G401.6 (cell line): ENCODE measurements at regions not wholly inside any gene's neighbourhood (a gene's known extent, or its start where the extent isn't known, plus 50 kb on each side); places are given as distances from the start of the nearest gene placed in this dataset.
A peak's percentile ranks its signal among the peaks of the same experiment; 100 is the strongest.
"Not testable (repeated sequence)": the region's sequence is repeated elsewhere in the genome, so short reads cannot be mapped to it uniquely, and the experiment has no call there.

Source experiments
- FAIRE-seq: peaks from 2 replicates; lab custom pipeline; 2012; peaks lifted over from hg19 to GRCh38; lab: Jason Lieb, UNC

DNA sequence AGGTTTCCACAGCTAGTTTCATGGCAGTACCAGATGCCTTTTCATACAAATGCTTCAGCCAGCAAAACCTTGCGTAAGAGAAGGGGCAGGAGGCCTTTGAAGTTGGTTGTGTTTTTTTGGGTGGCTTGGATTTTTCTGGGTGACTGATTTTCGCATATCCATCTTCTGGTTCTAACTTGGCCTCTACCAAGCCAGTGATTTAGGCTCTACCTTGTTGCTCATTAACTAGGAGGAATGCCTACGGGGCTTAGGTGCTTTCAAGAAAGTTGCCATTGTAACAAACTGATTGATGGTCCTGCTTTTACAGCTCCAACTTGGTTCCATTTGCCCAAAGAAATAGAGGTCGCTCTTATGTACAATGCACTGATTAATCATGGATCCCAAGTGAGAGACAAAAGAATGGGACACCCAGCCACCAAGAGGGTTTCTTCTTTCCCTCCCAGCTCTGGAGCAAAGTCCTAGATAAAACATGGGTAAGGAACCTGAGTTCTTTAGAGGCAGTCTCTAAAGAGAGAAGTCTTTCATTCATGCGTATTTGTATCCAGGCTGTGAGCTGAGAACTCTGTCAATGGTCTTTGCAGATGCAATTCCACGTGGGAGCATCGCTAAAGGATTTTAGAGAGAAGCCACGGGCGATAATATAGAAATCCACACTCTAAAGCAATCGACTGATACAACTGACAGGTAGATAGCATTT lies 92.1 kb upstream of the FGFR2 start:
- FAIRE-seq: peak; percentile 34

DNA sequence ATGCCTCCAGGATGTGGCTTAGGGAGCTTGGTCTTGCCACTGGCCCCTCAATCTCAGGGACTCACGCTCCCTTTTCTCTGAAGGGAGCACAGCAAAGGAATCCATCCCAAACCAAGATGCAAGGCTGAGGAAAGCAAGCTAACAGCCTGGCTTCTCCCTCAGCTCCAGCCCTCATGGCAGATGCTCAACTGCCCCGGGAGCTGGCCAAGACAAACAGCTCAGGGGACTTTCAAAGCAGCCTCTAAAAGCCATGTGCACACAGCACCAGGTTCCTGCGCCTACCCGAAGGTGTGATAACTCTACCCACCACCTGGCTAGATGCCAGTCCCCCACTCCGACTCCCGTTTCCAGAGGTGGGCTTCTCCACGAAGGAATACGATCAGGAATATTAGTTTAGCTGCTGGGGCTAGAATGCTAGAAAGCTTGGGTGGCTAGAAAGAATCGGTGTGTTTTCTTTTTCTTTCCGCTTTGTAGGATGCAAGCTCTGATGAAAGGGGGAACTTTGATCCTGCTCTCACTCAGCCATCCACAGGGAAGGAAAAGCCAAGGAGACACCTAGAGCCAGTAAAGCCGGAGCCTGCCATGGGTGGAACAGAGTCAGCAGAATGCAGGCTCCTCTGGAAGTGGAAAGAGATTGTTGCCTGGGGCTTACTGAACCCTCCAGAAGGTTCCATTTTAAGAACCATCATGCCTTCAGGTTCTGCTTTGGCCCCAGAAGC lies 89.0 kb upstream of the FGFR2 start:
- no peak for FAIRE-seq

DNA sequence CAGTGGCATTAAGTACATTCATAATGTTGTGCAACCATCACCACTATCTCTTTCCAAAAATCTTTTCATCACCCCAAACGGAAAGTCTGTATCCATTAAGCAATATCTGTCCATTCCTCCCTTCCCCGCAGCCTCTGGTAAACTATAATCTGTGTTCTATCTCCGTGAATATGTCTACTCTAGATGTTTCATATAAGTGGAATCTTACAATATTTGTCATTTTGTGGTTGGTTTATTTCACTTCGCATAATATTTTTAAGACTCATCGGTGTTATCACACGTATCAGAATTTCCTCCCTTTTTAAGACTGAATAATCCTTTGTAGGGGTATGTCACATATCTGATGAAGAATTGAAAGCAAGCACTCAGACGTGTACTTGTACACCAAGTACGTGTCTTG lies 86.0 kb upstream of the FGFR2 start:
- no peak for FAIRE-seq

DNA sequence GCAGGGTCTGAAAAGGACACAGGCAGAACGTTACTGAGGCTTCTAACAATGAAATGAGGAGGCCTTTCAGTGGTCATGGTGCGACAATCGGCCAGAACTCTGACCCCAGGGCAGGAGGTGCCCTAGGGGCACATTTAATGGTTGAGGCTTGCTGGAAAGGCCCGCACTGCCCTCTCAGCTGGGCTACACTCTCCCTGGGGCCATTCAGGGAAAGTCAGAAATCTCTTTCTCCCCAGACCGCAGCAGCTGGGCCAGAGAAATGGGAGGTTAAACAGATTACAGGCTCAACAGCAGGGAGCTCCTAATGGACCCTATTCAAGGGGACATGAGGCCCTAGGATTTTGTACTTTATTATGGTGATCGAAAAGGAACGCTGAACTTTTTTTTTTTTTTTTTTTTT lies 85.6 kb upstream of the FGFR2 start:
- peak; percentile 93 for FAIRE-seq

DNA sequence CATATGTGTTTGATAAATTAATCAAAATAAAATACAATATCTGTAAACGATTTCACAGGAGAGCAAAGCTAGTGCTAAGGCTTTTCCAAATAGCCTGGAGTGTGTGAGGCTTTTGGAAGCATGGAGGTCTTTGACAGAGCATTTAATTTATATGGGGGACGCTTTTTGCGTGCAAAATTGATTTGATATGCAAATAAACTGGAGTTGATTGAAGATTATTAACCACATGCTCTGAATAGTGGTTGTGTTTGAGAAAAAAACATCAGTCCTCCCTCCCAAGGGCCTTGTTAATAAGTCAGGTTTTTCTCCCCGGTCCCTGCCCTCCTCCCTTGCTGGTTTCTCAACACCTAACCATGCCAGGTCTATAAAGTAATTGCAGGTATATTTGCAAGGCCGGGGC lies 85.1 kb upstream of the FGFR2 start:
- no peak for FAIRE-seq

DNA sequence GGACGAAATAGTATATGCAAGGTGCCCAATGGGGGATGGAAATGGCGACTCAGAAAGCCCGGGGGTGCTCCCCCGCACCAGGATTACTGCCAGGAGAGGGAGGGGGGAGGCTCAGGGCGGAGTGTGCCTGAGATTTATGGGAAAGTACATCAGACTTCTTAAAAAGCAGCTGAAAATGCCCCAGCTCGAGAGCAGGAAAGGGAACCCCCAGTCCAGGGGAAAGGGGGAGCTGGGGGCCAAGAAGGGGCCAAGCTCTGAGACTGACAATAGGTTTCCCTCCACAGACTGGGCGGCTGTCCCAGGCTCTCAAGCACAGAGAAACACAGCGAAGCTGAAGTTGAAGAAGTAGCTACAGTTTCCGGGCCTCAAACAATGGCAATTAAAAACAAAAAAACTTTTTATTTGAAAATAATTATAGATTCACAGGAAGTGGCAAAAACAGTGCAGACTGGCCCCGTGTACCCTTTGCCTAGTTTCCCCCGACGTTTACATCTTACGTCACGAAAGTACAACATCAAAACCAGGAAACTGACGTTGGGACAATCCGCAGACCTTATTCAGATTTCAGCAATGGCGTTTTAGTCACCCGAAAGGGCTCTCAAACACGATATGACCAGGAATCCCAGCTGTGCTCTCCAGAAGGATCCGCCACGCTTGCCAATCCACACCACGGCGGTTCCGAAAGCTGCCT lies 83.9 kb upstream of the FGFR2 start:
- FAIRE-seq: no peak

DNA sequence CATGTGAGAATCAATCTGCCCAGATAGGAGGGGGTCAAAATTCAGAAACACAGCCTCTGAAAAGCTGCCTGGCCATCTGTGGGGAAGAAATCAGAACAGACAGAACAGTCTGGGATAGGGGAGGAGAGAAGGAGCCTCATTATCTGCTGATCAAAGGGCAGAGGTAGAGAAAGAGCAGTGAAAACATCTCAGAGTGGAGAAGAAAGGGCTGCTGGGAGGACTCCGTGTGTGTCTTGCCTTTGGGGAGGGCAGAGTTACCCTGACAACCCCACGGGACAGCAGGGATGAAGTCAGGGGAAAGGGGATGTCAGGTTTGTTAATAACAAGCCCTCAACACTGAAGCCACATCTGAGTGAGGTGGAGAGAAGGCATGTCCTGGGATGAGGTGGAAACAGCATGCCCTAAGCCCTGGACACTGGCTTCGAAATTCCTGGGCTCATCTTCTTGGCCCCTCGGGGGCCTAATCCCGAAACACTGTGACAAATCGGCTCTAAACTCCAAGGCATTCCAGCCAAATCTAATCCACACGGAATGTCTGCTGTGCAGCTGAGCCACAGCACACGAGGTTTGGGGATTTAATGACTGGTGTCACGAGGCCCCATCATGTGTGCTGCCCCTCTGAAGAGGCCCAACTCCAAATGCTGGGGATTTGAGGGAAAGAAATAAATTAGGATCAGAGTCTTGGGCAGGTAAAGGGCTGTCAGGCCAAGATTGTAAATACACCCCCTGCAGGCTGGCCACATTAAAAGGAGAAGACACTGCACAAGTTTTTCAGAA lies 82.8 kb upstream of the FGFR2 start:
- peak; percentile 96 for FAIRE-seq

DNA sequence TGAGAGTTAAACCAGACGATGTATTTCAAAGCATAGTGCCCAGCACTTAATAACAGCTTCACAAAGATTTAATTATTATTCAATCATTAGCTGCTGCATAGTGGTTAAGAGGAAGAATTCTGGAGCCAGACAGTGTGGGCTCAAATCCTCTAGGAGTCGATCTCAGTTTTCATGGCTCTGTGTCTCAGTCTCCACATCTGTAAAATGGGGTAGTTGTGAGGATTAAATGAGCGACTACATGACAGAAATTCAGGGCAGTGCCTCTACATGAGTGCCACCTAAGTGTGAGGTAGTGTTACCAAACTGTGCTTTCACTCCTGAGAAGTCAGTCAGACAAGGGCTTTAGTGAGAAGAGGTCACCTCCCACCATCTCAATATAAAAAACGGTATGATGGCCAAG lies 81.7 kb upstream of the FGFR2 start:
- FAIRE-seq: no peak

DNA sequence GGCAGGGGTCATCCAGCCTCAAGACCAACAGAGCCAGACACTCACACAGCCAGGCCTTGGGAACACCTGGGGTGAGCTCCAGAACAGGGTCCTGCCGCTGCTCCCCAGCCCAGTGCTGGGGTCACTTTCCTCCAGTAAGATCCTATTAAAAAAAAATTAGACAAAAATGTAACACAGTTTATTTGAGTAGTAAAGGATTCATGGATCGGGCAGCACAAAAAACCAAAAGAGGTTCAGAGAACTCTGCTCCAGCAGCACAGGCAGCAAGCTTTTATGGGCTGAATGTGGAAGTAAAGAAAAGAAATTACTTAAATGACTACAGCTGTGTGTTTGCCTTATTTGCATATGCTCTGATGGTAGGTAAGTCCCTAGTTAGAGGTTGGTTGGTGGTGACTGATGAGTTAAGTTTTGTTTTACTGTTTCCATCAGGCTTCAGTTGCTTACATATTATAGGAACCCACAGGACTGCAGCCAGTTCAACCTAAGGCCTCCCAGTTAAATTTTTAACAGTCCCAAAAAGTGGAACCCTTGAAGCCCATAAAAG lies 80.5 kb upstream of the FGFR2 start:
- FAIRE-seq: no peak

DNA sequence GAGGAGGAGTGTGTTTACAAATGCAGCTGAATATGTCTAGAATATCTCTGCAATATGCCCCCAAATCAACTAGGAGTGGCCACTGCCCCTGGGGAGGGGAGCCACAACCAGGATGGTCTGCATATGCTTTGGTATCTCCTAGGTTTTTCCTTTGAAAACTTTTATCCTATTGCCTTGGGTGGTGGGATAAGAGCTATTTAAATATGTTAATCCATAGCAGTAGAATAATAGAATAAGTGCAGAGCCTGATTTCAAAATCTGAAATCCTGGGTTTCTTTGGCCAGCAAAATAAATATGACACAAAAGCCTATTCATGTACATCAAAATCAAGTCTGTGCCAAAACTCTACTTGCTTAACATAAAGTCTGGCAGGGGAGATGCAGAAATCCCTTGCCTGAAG lies 79.6 kb upstream of the FGFR2 start:
- no peak for FAIRE-seq

DNA sequence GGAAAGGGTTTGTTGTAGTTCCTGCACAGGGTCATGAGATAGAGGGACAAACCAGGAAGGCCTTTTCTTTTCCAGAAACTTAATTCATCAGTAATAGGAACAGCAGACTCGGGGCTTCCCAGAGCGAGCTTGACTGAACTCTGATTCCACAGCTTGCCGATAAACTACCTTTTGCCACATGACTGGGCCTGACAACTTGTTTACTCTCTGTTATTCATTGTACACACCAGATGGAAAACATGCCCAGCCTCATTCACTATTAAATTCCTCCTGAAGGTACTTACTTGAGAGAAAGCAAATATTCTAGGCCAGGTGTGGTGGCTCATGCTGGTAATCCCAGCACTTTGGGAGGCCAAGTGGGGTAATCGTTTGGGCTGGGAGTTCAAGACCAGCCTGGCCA lies 77.1 kb upstream of the FGFR2 start:
- no peak for FAIRE-seq

DNA sequence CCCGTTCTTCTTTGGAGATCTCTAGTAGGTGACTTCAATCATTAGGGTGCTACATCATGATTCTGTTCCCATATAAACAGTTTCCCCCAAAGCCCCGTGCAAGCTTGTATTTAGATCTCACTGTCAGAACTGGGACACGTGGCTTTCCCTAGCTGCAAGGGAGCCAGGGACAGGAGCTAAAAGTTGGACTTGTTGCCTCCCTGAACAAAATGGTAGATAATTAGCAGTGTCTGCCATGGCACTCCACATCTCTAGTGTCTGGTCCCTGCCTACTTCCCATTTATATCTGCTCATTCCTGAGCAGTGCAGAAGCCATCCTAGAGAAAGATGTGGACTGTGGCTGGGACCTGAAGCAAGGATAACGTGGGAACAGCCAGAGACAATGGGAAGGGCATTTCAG lies 76.6 kb upstream of the FGFR2 start:
- no peak for FAIRE-seq

DNA sequence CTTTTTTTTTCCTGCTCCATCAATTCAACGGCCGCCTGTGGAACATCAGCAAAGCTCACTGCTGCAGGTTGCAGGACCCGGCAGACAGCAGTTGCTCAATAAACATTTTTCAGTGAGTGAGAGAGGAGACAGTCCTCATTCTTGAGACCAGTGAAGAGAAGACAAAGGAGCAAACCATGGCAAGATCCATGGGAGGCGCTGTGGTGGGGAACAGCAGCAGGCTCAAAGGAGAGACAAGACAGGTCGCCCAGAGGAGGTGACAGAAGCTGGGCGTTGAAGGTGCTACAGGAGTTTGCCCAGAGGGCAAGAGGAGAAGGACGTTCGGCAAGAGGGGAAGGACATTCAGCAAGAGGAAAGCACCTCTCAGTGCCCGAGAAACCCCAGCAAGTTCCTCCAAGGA lies 74.5 kb upstream of the FGFR2 start:
- no peak for FAIRE-seq

DNA sequence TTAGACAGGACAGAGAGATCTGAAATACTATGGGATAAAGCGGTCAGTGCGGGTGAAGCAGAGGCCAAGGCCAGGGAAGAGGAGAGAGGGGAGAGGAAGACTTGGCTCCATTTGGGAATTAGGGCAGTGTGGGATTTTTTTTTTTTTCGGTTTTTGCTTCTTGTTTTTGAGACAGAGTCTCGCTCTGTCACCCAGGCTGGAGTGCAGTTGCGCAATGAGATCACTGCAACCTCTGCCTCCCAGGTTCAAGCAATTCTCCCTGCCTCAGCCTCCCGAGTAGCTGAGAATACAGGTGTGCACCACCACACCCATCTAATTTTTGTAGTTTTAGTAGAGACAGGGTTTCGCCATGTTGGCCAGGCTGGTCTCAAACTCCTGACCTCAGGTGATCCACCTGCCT lies 71.6 kb upstream of the FGFR2 start:
- not testable (repeated sequence) for FAIRE-seq

DNA sequence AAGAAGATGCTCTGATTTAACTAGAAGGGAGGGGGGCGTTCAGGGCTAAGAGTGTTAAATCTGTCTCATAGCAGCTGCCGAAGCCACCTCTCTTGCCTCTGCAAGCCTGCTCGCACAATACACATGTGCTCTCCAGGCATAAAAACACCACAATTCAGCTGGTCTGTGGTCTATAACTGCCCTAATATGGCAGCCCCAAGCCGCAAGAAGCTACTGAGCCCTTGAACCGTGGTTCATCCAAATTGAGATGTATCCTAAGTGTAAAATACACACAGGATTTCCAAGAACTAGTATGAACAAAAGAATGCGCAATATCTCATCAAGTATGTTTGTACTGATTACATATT lies 70.8 kb upstream of the FGFR2 start:
- no peak for FAIRE-seq

DNA sequence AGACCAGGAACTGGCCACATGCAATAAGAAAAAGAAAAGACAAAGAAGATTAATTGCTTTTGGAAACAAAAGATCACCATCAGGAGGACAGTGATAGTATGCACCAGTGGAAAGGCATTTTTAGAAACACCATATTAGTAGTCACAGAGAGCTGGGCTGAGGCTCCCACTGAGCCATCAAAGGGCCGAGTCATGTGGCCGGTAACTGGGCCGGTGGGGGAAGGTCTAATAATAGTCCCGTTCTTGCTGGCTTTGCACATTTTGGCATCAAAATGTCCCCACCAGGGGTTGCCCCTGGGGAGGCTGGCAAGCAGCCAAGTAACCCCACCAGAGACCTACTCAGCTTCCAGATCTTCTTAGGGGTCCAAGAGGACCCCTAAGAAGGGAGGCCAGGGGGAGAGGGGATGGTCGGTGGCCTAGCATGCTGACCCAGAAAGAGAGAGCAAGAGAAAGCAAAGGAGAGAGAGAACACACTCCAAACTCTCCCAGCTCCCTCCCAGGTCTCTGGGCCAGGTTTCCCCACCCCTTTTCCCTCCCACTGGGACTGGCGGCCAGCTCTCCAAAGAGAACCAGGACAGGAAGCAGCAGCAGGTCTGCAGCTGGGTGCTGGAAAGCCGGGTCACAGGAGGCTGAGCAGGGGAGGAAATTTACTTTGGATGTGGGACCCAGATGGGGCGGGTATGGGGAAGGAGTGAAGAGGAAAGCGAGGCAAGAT lies 70.2 kb upstream of the FGFR2 start:
- no peak for FAIRE-seq

DNA sequence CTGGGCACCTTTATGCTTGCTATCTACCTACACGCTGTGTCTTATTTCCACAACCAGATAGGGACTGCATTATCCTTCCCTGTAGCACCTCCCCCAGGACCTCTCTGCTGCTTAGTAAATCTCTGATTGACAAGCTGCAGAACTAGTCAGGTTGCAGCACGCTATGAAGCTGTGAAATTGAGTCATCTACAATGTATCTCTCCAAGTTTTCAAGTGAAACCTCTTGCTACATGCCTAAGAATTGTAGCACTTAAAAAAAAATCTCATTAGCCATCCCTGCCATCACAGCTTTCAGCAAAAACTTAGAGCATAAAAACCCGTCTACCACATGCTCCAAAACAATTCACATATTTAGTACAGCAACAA lies 69.7 kb upstream of the FGFR2 start:
- no peak for FAIRE-seq

DNA sequence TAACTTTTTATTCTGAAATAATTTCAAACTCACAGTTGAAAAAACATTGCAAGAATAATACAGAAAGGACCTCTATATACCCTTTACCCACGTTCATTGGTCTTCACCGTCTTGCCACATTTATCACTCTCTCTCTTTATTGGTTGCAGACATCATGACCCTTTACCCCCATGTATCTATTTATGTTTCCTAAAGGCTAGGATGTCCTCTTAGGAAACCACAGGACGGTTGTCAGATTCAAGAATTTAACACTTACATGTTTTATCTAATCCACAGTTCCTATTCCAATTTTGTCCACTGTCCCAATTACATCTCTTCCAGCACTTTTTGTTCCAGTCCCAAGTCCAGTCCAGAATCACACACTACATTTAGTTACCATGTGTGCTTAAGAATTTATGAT lies 67.6 kb upstream of the FGFR2 start:
- no peak for FAIRE-seq

DNA sequence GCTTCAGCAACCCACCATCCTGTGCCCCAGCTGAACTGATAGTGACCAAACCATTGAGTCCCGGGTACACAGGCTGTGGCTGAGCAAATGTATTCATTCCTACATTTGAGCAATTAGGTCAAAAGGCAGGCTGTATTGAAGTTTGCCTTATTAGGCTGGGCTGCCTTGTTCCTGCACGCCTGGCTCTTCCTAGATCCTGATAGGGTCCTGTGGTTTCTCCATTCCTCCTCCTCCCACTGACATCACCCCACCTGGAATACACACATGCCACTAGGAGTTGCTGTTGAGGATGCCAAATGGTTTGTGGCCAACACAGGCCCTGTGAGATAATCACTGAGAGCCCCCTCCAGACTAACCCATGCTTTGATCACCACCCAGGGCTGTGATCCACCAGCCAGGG lies 66.4 kb upstream of the FGFR2 start:
- no peak for FAIRE-seq

DNA sequence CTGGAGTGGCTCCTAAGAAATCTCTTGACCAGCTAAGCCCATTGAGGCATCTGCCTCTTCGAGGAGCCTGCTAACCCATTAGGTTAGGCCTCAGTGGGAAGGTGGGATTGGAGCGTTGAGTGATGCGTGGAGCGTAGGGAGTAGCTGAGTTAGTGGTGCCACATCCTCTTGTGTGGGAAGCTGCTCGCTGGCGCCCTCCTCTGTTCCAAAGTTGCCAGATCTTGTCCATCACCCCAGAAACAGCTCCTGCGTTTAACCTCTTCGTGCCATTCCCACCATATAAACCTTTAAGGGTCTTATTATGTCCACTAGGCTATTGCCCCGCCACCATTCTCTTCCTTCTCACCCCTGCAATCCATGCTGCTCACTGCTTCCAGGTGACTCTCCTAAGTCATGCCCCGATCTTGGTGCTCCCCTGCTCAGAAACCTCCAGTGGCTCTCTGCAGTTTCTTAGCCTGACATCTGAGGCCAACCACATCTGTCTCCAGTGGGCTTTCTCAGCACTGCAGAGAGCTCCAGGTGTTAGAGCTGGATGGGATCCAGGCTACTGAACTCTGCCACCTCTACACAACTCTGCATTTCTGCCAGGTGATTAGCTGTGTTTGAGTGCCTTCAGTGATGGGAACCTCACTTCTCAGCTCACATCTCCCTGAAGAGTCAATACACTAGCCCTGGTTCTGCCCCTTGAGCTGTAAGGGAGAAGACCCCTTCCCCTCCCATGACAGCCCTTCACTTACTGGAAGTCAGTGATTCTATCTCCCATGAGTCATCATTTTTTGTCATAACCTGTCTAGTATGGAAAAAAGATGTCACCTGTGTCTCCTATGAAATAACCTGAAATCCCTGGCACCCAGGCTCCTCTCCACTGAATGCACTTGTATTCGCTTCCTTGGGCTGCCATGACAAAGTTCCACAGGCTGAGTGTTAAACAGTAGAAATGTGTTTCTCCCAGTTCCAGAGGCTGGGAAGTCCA lies 65.0 kb upstream of the FGFR2 start:
- FAIRE-seq: no peak

DNA sequence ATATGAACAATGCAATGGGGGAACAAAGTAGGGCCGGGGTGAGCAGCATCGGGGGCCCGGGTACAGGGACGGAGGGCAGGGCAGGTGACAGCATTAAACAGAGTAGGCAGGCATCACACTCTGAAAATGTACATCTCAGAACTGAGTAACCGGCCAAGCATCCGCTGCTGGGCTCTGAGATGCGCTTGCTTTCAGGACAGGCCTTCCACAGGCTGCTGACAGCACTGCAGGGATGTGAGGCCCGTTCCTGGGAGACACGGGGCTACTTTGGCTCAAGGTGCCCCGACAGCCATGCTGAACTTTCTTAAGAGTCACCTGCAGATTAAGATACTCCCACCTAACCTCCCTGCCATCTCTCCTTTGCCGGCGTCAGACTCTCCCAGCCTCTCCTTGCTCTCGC lies 64.3 kb upstream of the FGFR2 start:
- no peak for FAIRE-seq
